Body of pancreas (tissue), 4 donors: ENCODE measurements at regions not wholly inside any gene's neighbourhood (a gene's known extent, or its start where the extent isn't known, plus 50 kb on each side); places are given as distances from the start of the nearest gene placed in this dataset.

Source experiments
- CTCF ChIP-seq, 7 experiments: fragments of 450-650 bp in 4 of 7; fragments of 200-600 bp in 3 of 7; sonication (generic) in 3 of 7; IDR thresholded peaks; one replicate each; pipeline ENCODE4 v1.5.1; 2016 to 2019; ENCODE audit warnings: antibody characterized with exemption in 7 of 7
- POLR2A ChIP-seq, 3 donors: fragments of 450-650 bp; IDR thresholded peaks; one replicate each; pipeline ENCODE4 v1.6.1; 2016; ENCODE audit warnings: antibody characterized with exemption in 3 of 3, mild to moderate bottlenecking in 2 of 3

GRCh38 chrX:77167993-77168392, 279.2 kb upstream of the FGF16 start:
- no peak for TF ChIP-seq POLR2A (IDR thresholded peaks at IDR 0.05)
- no peak for TF ChIP-seq CTCF (IDR thresholded peaks at IDR 0.05)
